MM.1S (cell line): ENCODE measurements at regions not wholly inside any gene's neighbourhood (a gene's known extent, or its start where the extent isn't known, plus 50 kb on each side); places are given as distances from the start of the nearest gene placed in this dataset.

Experiments used
- DNase-seq: peaks from one replicate; pipeline ENCODE4 v3.0.0-alpha.2; 2015
- H2AFZ ChIP-seq: fragments of 300-600 bp; sonication (generic); 2 replicates; pipeline ENCODE4 v1.6.0; 2016; ENCODE audit warnings: antibody characterized with exemption, low read length
- H3F3A ChIP-seq: fragments of 300-600 bp; sonication (generic); 2 replicates; pipeline ENCODE4 v1.6.1; 2016; ENCODE audit warnings: mild to moderate bottlenecking, antibody characterized with exemption, low read length, moderate library complexity, mixed read lengths; ENCODE audit not compliant: insufficient read depth
- H3K27ac ChIP-seq: fragments of 300-600 bp; sonication (generic); 2 replicates; pipeline ENCODE4 v1.5.1; 2016; ENCODE audit warnings: mild to moderate bottlenecking, low read length
- H3K27me3 ChIP-seq: fragments of 300-600 bp; sonication (generic); replicated peaks from 2 replicates; pipeline ENCODE4 v1.6.0; 2016; ENCODE audit warnings: low read length; ENCODE audit not compliant: insufficient read depth
- H3K36me3 ChIP-seq: fragments of 300-600 bp; sonication (generic); replicated peaks from 2 replicates; pipeline ENCODE4 v1.6.1; 2016; ENCODE audit warnings: mild to moderate bottlenecking, low read length, mixed read lengths; ENCODE audit not compliant: insufficient read depth
- H3K4me1 ChIP-seq: fragments of 300-600 bp; sonication (generic); 2 replicates; pipeline ENCODE4 v1.6.1; 2016; ENCODE audit warnings: low read length, mixed read lengths
- H3K4me2 ChIP-seq: fragments of 300-600 bp; sonication (generic); 2 replicates; pipeline ENCODE4 v1.6.0; 2016; ENCODE audit warnings: low read depth, low read length
- H3K4me3 ChIP-seq: fragments of 300-600 bp; sonication (generic); 2 replicates; pipeline ENCODE4 v1.5.1; 2016; ENCODE audit warnings: low read length, mixed read lengths
- H3K79me2 ChIP-seq: fragments of 300-600 bp; sonication (generic); 2 replicates; pipeline ENCODE4 v1.6.1; 2016; ENCODE audit warnings: mixed run types, low read length, mixed read lengths
- H3K9ac ChIP-seq: fragments of 300-600 bp; sonication (generic); 2 replicates; pipeline ENCODE4 v1.6.1; 2016; ENCODE audit warnings: low read length, mixed read lengths
- H3K9me2 ChIP-seq: fragments of 300-600 bp; sonication (generic); replicated peaks from 2 replicates; pipeline ENCODE4 v1.6.1; 2016; ENCODE audit warnings: mild to moderate bottlenecking, low read length, mixed read lengths; ENCODE audit not compliant: insufficient read depth
- H3K9me3 ChIP-seq: fragments of 300-600 bp; sonication (generic); replicated peaks from 2 replicates; pipeline ENCODE4 v1.6.1; 2016; ENCODE audit warnings: mild to moderate bottlenecking, low read length, mixed read lengths; ENCODE audit not compliant: insufficient read depth
- H4K20me1 ChIP-seq: fragments of 300-600 bp; sonication (generic); 2 replicates; pipeline ENCODE4 v1.6.1; 2016; ENCODE audit warnings: mild to moderate bottlenecking, low read length, moderate library complexity, mixed read lengths; ENCODE audit not compliant: insufficient read depth
- EZH2 ChIP-seq: fragments of 300-600 bp; sonication (generic); optimal IDR thresholded peaks from 2 replicates; pipeline ENCODE3; 2017; ENCODE audit warnings: low read depth, mild to moderate bottlenecking, antibody characterized with exemption, low read length, mixed read lengths
- EZH2phosphoT487 ChIP-seq: fragments of 300-600 bp; sonication (generic); IDR thresholded peaks from 2 replicates; pipeline ENCODE4 v1.6.1; 2018; ENCODE audit warnings: antibody characterized with exemption, low read length
- TF ChIP-seq, protein P1 (sequence below): fragments of 300-600 bp; sonication (generic); IDR thresholded peaks from 2 replicates; pipeline ENCODE4 v1.5.1; 2016; ENCODE audit warnings: antibody characterized with exemption, low read length, mixed read lengths

DNA sequence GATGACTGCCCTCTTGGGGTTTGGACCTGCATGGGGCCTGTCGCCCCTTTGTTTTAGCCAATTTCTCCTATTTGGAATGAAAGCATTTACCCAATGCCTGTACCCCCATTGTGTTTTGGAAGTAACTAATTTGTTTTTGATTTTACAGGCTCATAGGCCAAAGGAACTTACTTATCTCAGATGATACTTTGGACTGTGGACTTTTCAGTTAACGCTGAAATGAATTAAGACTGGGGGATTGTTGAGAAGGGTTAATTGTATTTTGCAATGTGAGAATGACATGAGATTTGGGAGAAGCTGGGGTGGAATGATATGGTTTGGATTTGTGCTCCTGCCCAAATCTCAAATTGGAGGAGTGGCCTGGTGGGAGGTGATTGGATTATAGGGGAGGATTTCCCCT lies 185.8 kb upstream of the PHYHIPL start:
- H3K4me3 ChIP-seq = no peak overlapping the region
- no peak for TF ChIP-seq EZH2phosphoT487
- TF ChIP-seq, protein P1, sequence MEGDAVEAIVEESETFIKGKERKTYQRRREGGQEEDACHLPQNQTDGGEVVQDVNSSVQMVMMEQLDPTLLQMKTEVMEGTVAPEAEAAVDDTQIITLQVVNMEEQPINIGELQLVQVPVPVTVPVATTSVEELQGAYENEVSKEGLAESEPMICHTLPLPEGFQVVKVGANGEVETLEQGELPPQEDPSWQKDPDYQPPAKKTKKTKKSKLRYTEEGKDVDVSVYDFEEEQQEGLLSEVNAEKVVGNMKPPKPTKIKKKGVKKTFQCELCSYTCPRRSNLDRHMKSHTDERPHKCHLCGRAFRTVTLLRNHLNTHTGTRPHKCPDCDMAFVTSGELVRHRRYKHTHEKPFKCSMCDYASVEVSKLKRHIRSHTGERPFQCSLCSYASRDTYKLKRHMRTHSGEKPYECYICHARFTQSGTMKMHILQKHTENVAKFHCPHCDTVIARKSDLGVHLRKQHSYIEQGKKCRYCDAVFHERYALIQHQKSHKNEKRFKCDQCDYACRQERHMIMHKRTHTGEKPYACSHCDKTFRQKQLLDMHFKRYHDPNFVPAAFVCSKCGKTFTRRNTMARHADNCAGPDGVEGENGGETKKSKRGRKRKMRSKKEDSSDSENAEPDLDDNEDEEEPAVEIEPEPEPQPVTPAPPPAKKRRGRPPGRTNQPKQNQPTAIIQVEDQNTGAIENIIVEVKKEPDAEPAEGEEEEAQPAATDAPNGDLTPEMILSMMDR = no peak
- no peak for TF ChIP-seq EZH2
- H3K79me2 ChIP-seq = no peaks in the 10 kb centered on the region
- H3K4me2 ChIP-seq = no peak overlapping the region
- no peaks in the 10 kb centered on the region for H3K36me3 ChIP-seq
- H3K27me3 ChIP-seq = no peaks in the 10 kb centered on the region
- H3K9me3 ChIP-seq = no peaks in the 10 kb centered on the region
- H3F3A ChIP-seq = no peaks in the 10 kb centered on the region
- H2AFZ ChIP-seq = no peak overlapping the region
- DNase-seq = no peak
- H3K4me1 ChIP-seq = no peaks in the 10 kb centered on the region
- no peak overlapping the region for H3K9ac ChIP-seq
- H3K27ac ChIP-seq = no peak overlapping the region
- no peaks in the 10 kb centered on the region for H3K9me2 ChIP-seq
- H4K20me1 ChIP-seq = no peaks in the 10 kb centered on the region

GRCh38 chr10:58991856-58992255 lies 184.6 kb upstream of the PHYHIPL start:
- Histone ChIP-seq H3K9me2 (no peaks in the 10 kb centered on the region), H3K9ac (no peak overlapping the region), H3K27ac (no peak overlapping the region), H2AFZ (no peak overlapping the region), H3K4me1 (no peaks in the 10 kb centered on the region), H3K4me3 (no peak overlapping the region), H3K79me2 (no peaks in the 10 kb centered on the region), H3K27me3 (no peaks in the 10 kb centered on the region), H3K4me2 (no peak overlapping the region), H3K36me3 (no peaks in the 10 kb centered on the region), H4K20me1 (no peaks in the 10 kb centered on the region), H3K9me3 (no peaks in the 10 kb centered on the region), H3F3A (no peaks in the 10 kb centered on the region)
- TF ChIP-seq, protein P1 = no peak
- TF ChIP-seq EZH2phosphoT487 = no peak
- TF ChIP-seq EZH2 = no peak
- no peak for DNase-seq

DNA sequence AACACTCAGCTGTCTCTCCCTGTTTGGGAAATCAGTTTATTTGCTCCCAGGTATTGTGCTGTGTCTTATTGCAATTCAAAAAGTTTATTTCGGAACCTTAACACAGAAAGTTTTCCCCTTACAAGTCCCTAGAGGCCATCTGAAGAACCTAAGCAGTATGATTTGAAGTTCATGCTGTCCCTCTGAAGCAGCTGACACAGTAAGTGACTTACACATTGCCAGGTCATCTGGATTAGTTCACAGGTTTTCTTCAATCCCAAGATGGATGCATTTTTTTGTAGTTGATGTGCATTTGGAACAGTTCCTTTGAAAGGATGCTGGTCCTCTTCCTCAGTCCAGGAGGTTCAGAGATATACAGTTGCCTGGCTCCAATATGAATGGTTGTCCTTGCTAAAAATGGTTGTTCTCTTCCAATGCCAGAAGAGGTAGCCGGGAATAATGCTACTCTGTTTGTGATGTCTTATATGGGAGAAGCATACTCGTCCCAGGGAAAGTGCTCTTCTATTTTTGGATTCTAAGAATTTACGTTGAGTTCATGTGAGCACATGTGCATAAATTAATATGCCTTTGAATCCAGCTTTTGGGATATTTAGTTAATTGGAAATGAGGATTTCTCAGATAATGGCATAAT lies 183.5 kb upstream of the PHYHIPL start:
- Histone ChIP-seq H3K4me1 (no peaks in the 10 kb centered on the region), H3K4me2 (no peak overlapping the region), H3K9ac (no peak overlapping the region), H3K9me3 (no peaks in the 10 kb centered on the region), H3F3A (no peaks in the 10 kb centered on the region), H3K27me3 (no peaks in the 10 kb centered on the region), H2AFZ (no peak overlapping the region), H4K20me1 (no peaks in the 10 kb centered on the region), H3K36me3 (no peaks in the 10 kb centered on the region), H3K4me3 (no peak overlapping the region), H3K79me2 (no peaks in the 10 kb centered on the region), H3K9me2 (no peaks in the 10 kb centered on the region), H3K27ac (no peak overlapping the region)
- DNase-seq = no peak
- TF ChIP-seq EZH2 (no peak), EZH2phosphoT487 (no peak)
- TF ChIP-seq, protein P1 = no peak
